Tibial nerve (tissue), 4 donors: ENCODE measurements at regions not wholly inside any gene's neighbourhood (a gene's known extent, or its start where the extent isn't known, plus 50 kb on each side); places are given as distances from the start of the nearest gene placed in this dataset.
"Not testable (repeated sequence)": the region's sequence is repeated elsewhere in the genome, so short reads cannot be mapped to it uniquely, and the experiment has no call there.

Experiments
- DNase-seq, 2 donors: peaks; one replicate each; pipeline ENCODE4 v3.0.0-alpha.2; 2019; ENCODE audit warnings: low spot score in 2 of 2
- H3K27ac ChIP-seq, 4 donors: fragments of 200-600 bp; sonication (generic) in 3 of 4; one replicate each; pipeline ENCODE4 v1.5.1; 2017 to 2019; ENCODE audit warnings: mild to moderate bottlenecking in 1 of 4
- H3K27me3 ChIP-seq, 2 donors: fragments of 200-600 bp; sonication (generic) in 1 of 2; one replicate each; pipeline versions ENCODE4 v1.5.1 to v1.6.0; 2017 to 2019
- H3K36me3 ChIP-seq, 3 donors: fragments of 200-600 bp; sonication (generic); one replicate each; pipeline ENCODE4 v1.5.1; 2018 to 2019
- H3K4me1 ChIP-seq, 4 donors: fragments of 200-600 bp; sonication (generic) in 3 of 4; one replicate each; pipeline ENCODE4 v1.5.1; 2017 to 2019
- H3K4me3 ChIP-seq, 4 donors: fragments of 200-600 bp; sonication (generic) in 3 of 4; one replicate each; pipeline ENCODE4 v1.5.1; 2017 to 2019; ENCODE audit warnings: mild to moderate bottlenecking in 1 of 4, moderate library complexity in 1 of 4
- H3K9me3 ChIP-seq, 4 donors: fragments of 200-600 bp; sonication (generic) in 3 of 4; one replicate each; pipeline ENCODE4 v1.5.1; 2017 to 2019
- CTCF ChIP-seq, 5 experiments: fragments of 200-600 bp in 3 of 5; fragments of 450-650 bp in 2 of 5; sonication (generic) in 3 of 5; IDR thresholded peaks; one replicate each; pipeline ENCODE4 v1.5.1; 2016 to 2019; ENCODE audit warnings: antibody characterized with exemption in 5 of 5, mild to moderate bottlenecking in 3 of 5, moderate library complexity in 2 of 5
- EP300 ChIP-seq, 2 donors: sonication (generic); formaldehyde crosslinking; IDR thresholded peaks; one replicate each; pipeline ENCODE4 v1.6.1; 2017; ENCODE audit warnings: antibody characterized with exemption in 2 of 2, mild to moderate bottlenecking in 1 of 2
- POLR2A ChIP-seq, 2 donors: fragments of 450-650 bp; IDR thresholded peaks; one replicate each; pipeline ENCODE4 v1.6.1; 2017; ENCODE audit warnings: antibody characterized with exemption in 2 of 2, mild to moderate bottlenecking in 2 of 2, moderate library complexity in 2 of 2
- WGBS, 2 donors: methylation state at CpG; one replicate each; pipeline ENCODE4 v1.1.5; 2018; 5-methylcytosine and 5-hydroxymethylcytosine counted together

- Histone ChIP-seq H3K4me1 (no peaks in the 10 kb centered on the region), H3K4me3 (no peak overlapping the region), H3K27me3 (no peaks in the 10 kb centered on the region), H3K9me3 (peaks cover 0 to 17% (median 0%) of the 10 kb centered on the region in 4 donors), H3K27ac (no peak overlapping the region), H3K36me3 (no peaks in the 10 kb centered on the region)
- no peak for TF ChIP-seq CTCF (IDR thresholded peaks at IDR 0.05)
- TF ChIP-seq EP300 (IDR thresholded peaks at IDR 0.05) = no peak
- TF ChIP-seq POLR2A (IDR thresholded peaks at IDR 0.05) = no peak
- 79 to 84% methylated on average over 2 of the region's 2 CpGs for WGBS, 2 donors
- DNase-seq = no peak
Measured at GRCh38 chr14:38056270-38056669, 151.4 kb upstream of the SSTR1 start.

DNA sequence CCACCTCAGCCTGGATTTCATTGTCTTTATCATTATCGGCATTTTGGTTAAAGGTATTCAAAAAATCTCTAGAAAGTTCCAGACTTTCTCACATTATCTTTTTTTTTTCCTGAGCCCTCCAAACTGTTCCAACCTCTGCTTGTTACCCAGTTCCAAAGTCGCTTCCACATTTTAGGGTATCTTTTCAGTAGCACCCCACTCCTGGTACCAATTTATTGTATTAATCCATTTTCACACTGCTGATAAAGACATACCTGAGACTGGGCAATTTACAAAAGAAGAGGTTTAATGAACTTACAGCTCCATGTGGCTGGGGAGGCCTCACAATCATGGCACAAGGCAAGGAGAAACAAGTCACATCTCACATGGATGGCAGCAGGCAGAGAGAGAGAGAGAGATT is 145.5 kb upstream of the SSTR1 start:
- not testable (repeated sequence) for DNase-seq, H3K27me3 ChIP-seq, H3K4me3 ChIP-seq, H3K36me3 ChIP-seq, H3K27ac ChIP-seq, H3K4me1 ChIP-seq
- WGBS, 2 donors = 95 to 100% methylated on average over 2 of the region's 2 CpGs
- peaks cover 0 to 31% (median 0%) of the 10 kb centered on the region in 4 donors for H3K9me3 ChIP-seq

- no peak for TF ChIP-seq CTCF (IDR thresholded peaks at IDR 0.05)
- TF ChIP-seq POLR2A (IDR thresholded peaks at IDR 0.05) = no peak
- no peak for TF ChIP-seq EP300 (IDR thresholded peaks at IDR 0.05)
- H3K4me1 ChIP-seq = no peaks in the 10 kb centered on the region
- no peaks in the 10 kb centered on the region for H3K36me3 ChIP-seq
- no peak overlapping the region for H3K27ac ChIP-seq
- no peaks in the 10 kb centered on the region for H3K27me3 ChIP-seq
- no peak for DNase-seq
- 46 to 48% methylated on average over 2 of the region's 2 CpGs for WGBS, 2 donors
- H3K4me3 ChIP-seq = no peak overlapping the region
- peaks cover 0 to 31% (median 0%) of the 10 kb centered on the region in 4 donors for H3K9me3 ChIP-seq
Measured at GRCh38 chr14:38063711-38064320, 143.9 kb upstream of the SSTR1 start.

GRCh38 chr14:38065106-38065762 is 142.5 kb upstream of the SSTR1 start:
- Histone ChIP-seq H3K9me3 (peaks cover 0 to 19% (median 0%) of the 10 kb centered on the region in 4 donors), H3K27ac (no peak overlapping the region), H3K36me3 (no peaks in the 10 kb centered on the region), H3K4me3 (no peak overlapping the region), H3K27me3 (no peaks in the 10 kb centered on the region), H3K4me1 (no peaks in the 10 kb centered on the region)
- TF ChIP-seq CTCF (IDR thresholded peaks at IDR 0.05) (no peak), POLR2A (IDR thresholded peaks at IDR 0.05) (no peak), EP300 (IDR thresholded peaks at IDR 0.05) (no peak)
- no peak for DNase-seq
- WGBS, 2 donors = 76 to 77% methylated on average over 6 of the region's 6 CpGs

DNA sequence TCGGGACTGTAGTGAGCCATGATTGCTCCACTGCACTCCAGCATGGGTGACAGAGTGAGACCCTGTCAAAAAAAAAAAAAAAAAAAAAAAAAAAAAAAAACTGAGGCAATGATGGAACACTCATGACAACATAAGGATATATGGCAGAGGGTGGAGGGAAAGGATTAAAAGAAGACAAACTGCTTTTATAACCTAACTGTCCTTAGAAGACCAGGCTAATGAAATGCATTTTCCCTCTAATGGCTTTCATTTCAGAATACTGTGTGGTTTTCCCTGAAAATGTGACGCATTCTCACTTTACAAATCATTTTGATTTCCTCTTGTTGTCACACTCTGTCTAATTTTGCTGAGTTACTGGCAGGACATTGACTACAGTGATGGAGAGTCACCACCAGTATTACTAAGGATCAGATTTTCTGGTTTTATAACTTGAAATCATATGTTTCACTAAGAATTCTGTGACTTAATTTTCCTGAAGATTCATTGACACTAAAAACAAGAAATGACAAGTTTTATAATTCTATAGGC is 137.6 kb upstream of the SSTR1 start:
- no peaks in the 10 kb centered on the region for H3K4me1 ChIP-seq
- no peak for TF ChIP-seq CTCF (IDR thresholded peaks at IDR 0.05)
- no peak for TF ChIP-seq POLR2A (IDR thresholded peaks at IDR 0.05)
- no peak overlapping the region for H3K4me3 ChIP-seq
- 81 to 88% methylated on average over 2 of the region's 2 CpGs for WGBS, 2 donors
- no peak for DNase-seq
- no peaks in the 10 kb centered on the region for H3K9me3 ChIP-seq
- H3K36me3 ChIP-seq = no peaks in the 10 kb centered on the region
- H3K27ac ChIP-seq = no peak overlapping the region
- H3K27me3 ChIP-seq = no peaks in the 10 kb centered on the region
